ENCODE measurements at regions not wholly inside any gene's neighbourhood (a gene's known extent, or its start where the extent isn't known, plus 50 kb on each side); places are given as distances from the start of the nearest gene placed in this dataset.
"Not testable (repeated sequence)": the region's sequence is repeated elsewhere in the genome, so short reads cannot be mapped to it uniquely, and the experiment has no call there.

- Histone ChIP-seq H3K27ac (no peak overlapping the region), H3K4me3 (no peak overlapping the region), H3K27me3 (no peaks in the 10 kb centered on the region), H3K36me3 (no peaks in the 10 kb centered on the region), H3K4me1 (no peaks in the 10 kb centered on the region), H3K9me3 (no peaks in the 10 kb centered on the region)
- ATAC-seq = no peak
- no peak for TF ChIP-seq CTCF (IDR thresholded peaks at IDR 0.05)
- DNase-seq = no peak
- intact Hi-C loops (cut with DNase I) = no loop called here
- WGBS, 2 donors = 55 to 60% methylated on average over 4 of the region's 4 CpGs
- FAIRE-seq = no peak
Observed at GRCh38 chr2:84129018-84129417, 330.1 kb downstream of the SUCLG1 start.

GRCh38 chr2:84127812-84128211 lies 331.3 kb downstream of the SUCLG1 start:
- WGBS, 2 donors = 70 to 84% methylated on average over 8 of the region's 8 CpGs
- DNase-seq; H3K27me3 ChIP-seq; H3K9me3 ChIP-seq; H3K27ac ChIP-seq; H3K4me1 ChIP-seq; FAIRE-seq; H3K4me3 ChIP-seq; ATAC-seq; H3K36me3 ChIP-seq; intact Hi-C loops (cut with DNase I): not testable (repeated sequence)

GRCh38 chr2:84126530-84126929 lies 332.6 kb downstream of the SUCLG1 start:
- WGBS, 2 donors = 36 to 40% methylated on average over 3 of the region's 3 CpGs
- Histone ChIP-seq H3K9me3 (no peaks in the 10 kb centered on the region), H3K27ac (no peak overlapping the region), H3K4me1 (no peaks in the 10 kb centered on the region), H3K27me3 (no peaks in the 10 kb centered on the region), H3K36me3 (no peaks in the 10 kb centered on the region), H3K4me3 (no peak overlapping the region)
- intact Hi-C loops (cut with DNase I) = no loop called here
- no peak for FAIRE-seq
- no peak for TF ChIP-seq CTCF (IDR thresholded peaks at IDR 0.05)
- DNase-seq = no peak
- ATAC-seq = no peak

- Histone ChIP-seq H3K27ac (no peak overlapping the region), H3K9me3 (no peaks in the 10 kb centered on the region), H3K27me3 (no peaks in the 10 kb centered on the region), H3K4me3 (no peak overlapping the region), H3K4me1 (no peaks in the 10 kb centered on the region), H3K36me3 (no peaks in the 10 kb centered on the region)
- no peak for DNase-seq
- intact Hi-C loops (cut with DNase I) = no loop called here
- no peak for FAIRE-seq
- TF ChIP-seq CTCF (IDR thresholded peaks at IDR 0.05) = no peak
- no peak for ATAC-seq
- 48 to 67% methylated on average over 1 of the region's 1 CpG for WGBS, 2 donors
Observed at GRCh38 chr2:84126084-84126483, 333.0 kb downstream of the SUCLG1 start.

- Histone ChIP-seq H3K9me3 (no peaks in the 10 kb centered on the region), H3K4me1 (no peaks in the 10 kb centered on the region), H3K27me3 (no peaks in the 10 kb centered on the region), H3K4me3 (no peak overlapping the region), H3K27ac (no peak overlapping the region), H3K36me3 (no peaks in the 10 kb centered on the region)
- ATAC-seq (no peak), FAIRE-seq (no peak), DNase-seq (no peak)
- intact Hi-C loops (cut with DNase I) = no loop called here
- WGBS, 2 donors = 33 to 39% methylated on average over 4 of the region's 4 CpGs
- TF ChIP-seq CTCF (IDR thresholded peaks at IDR 0.05) = no peak
Observed at GRCh38 chr2:84116143-84116542, 342.9 kb downstream of the SUCLG1 start.

All from pancreas (tissue), 10 donors.